ENCODE measurements at regions not wholly inside any gene's neighbourhood (a gene's known extent, or its start where the extent isn't known, plus 50 kb on each side); places are given as distances from the start of the nearest gene placed in this dataset.
"Not testable (repeated sequence)": the region's sequence is repeated elsewhere in the genome, so short reads cannot be mapped to it uniquely, and the experiment has no call there.

GRCh38 chr9:111744363-111744762 is 50.4 kb downstream of the SHOC1 start:
- DNase-seq: no peak
- intact Hi-C loops (cut with DNase I, micrococcal nuclease): no loop called here
- no peak for ATAC-seq

DNA sequence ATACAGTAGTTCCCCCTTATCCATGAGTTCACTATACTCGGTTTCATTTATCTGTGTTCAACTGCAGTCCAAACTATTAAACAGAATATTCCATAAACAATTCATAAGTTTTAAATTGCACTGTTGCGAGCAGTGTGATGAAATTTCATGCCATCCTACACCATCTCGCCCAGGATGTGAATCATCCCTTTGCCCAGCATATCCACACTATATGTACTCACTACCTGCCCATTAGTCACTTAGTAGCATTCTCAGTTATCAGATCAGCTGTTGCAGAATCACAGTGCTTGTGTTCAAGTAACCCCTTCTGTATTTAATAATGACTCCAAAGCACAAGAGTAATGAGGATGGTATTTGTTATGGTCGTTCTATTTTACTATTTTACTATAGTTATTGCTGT is 51.5 kb downstream of the SHOC1 start:
- H3K36me3 ChIP-seq (ENCODE audit: low read depth): no peaks in the 10 kb centered on the region
- intact Hi-C loops (cut with DNase I, micrococcal nuclease): no loop called here
- TF ChIP-seq, protein P1, sequence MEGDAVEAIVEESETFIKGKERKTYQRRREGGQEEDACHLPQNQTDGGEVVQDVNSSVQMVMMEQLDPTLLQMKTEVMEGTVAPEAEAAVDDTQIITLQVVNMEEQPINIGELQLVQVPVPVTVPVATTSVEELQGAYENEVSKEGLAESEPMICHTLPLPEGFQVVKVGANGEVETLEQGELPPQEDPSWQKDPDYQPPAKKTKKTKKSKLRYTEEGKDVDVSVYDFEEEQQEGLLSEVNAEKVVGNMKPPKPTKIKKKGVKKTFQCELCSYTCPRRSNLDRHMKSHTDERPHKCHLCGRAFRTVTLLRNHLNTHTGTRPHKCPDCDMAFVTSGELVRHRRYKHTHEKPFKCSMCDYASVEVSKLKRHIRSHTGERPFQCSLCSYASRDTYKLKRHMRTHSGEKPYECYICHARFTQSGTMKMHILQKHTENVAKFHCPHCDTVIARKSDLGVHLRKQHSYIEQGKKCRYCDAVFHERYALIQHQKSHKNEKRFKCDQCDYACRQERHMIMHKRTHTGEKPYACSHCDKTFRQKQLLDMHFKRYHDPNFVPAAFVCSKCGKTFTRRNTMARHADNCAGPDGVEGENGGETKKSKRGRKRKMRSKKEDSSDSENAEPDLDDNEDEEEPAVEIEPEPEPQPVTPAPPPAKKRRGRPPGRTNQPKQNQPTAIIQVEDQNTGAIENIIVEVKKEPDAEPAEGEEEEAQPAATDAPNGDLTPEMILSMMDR (IDR thresholded peaks at IDR 0.05): no peak
- no peak for DNase-seq
- H3K4me3 ChIP-seq: no peak overlapping the region
- no peaks in the 10 kb centered on the region for H3K4me1 ChIP-seq (ENCODE audit: low read depth)
- no peaks in the 10 kb centered on the region for H3K9me3 ChIP-seq
- ATAC-seq: no peak

More at GRCh38 chr9:111744363-111744762, 50.4 kb downstream of the SHOC1 start:
- no peaks in the 10 kb centered on the region for H3K9me3 ChIP-seq
- TF ChIP-seq, protein P1 (IDR thresholded peaks at IDR 0.05): no peak
- H3K4me1 ChIP-seq (ENCODE audit: low read depth): no peaks in the 10 kb centered on the region
- no peaks in the 10 kb centered on the region for H3K36me3 ChIP-seq (ENCODE audit: low read depth)
- no peak overlapping the region for H3K4me3 ChIP-seq

GRCh38 chr9:111740739-111741138 is 54.0 kb downstream of the SHOC1 start:
- intact Hi-C loops (cut with DNase I, micrococcal nuclease): no loop called here
- Histone ChIP-seq H3K9me3 (no peaks in the 10 kb centered on the region), H3K4me1 (ENCODE audit: low read depth) (no peaks in the 10 kb centered on the region), H3K4me3 (no peak overlapping the region), H3K36me3 (ENCODE audit: low read depth) (no peaks in the 10 kb centered on the region)
- ATAC-seq (no peak), DNase-seq (no peak)
- TF ChIP-seq, protein P1 (IDR thresholded peaks at IDR 0.05): no peak

DNA sequence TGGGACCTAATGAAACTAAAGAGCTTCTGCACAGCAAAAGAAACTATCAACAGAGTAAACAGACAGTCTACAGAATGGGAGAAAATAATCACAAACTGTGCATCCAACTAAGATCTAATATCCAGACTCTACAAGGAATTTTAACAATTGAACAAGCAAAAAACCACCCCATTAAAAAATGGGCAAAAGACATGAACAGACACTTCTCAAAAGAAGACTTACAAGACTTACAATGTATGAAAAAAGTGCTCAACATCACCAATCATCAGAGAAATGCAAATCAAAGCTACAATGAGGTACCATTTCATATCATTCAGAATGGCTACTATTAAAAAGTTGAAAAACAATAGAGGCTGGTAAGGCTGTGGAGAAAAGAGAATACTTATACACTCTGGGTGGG is 58.0 kb downstream of the SHOC1 start:
- no peaks in the 10 kb centered on the region for H3K36me3 ChIP-seq (ENCODE audit: low read depth)
- intact Hi-C loops (cut with DNase I, micrococcal nuclease): no loop called here
- DNase-seq: no peak
- no peaks in the 10 kb centered on the region for H3K4me1 ChIP-seq (ENCODE audit: low read depth)
- TF ChIP-seq, protein P1 (IDR thresholded peaks at IDR 0.05): no peak
- no peaks in the 10 kb centered on the region for H3K9me3 ChIP-seq
- no peak for ATAC-seq
- H3K4me3 ChIP-seq: no peak overlapping the region

GRCh38 chr9:111735344-111735743 is 59.4 kb downstream of the SHOC1 start:
- ATAC-seq; H3K9me3 ChIP-seq; DNase-seq; H3K36me3 ChIP-seq (ENCODE audit: low read depth); H3K4me1 ChIP-seq (ENCODE audit: low read depth); intact Hi-C loops (cut with DNase I, micrococcal nuclease); H3K4me3 ChIP-seq: not testable (repeated sequence)

GRCh38 chr9:111731928-111732327 is 62.8 kb downstream of the SHOC1 start:
- intact Hi-C loops (cut with DNase I, micrococcal nuclease): no loop called here
- no peaks in the 10 kb centered on the region for H3K4me1 ChIP-seq (ENCODE audit: low read depth)
- no peaks in the 10 kb centered on the region for H3K36me3 ChIP-seq (ENCODE audit: low read depth)
- H3K4me3 ChIP-seq: no peak overlapping the region
- DNase-seq: no peak
- ATAC-seq: no peak
- H3K9me3 ChIP-seq: peaks cover 9% of the 10 kb centered on the region
- TF ChIP-seq, protein P1 (IDR thresholded peaks at IDR 0.05): no peak

All from mucosa of descending colon (tissue), 3 donors.